Body of pancreas (tissue), 4 donors: ENCODE measurements at regions not wholly inside any gene's neighbourhood (a gene's known extent, or its start where the extent isn't known, plus 50 kb on each side); places are given as distances from the start of the nearest gene placed in this dataset.
A peak's percentile ranks its signal among the peaks of the same experiment; 100 is the strongest.

Source experiments
- ATAC-seq: fragments of 150-250 bp; one replicate; pipeline ENCODE4 v1.9.1; 2016
- DNase-seq, 4 donors: peaks; one replicate each; pipeline ENCODE4 v3.0.0-alpha.2; 2019
- H3K27ac ChIP-seq, 4 donors: fragments of 200-600 bp; sonication (generic); 1 replicate in 3 of 4; 2 replicates in 1 of 4; pipeline versions ENCODE4 v1.5.1 to v1.6.1; 2016 to 2019; ENCODE audit warnings: mild to moderate bottlenecking in 1 of 4, mixed read lengths in 1 of 4, moderate library complexity in 1 of 4
- H3K27me3 ChIP-seq, 2 donors: fragments of 200-600 bp; sonication (generic); one replicate each; pipeline ENCODE4 v1.6.0; 2016; ENCODE audit warnings: mild to moderate bottlenecking in 1 of 2
- H3K36me3 ChIP-seq, 2 donors: fragments of 200-600 bp; sonication (generic); replicated peaks in 1 of 2; 2 replicates each; pipeline ENCODE4 v1.5.1; 2016; ENCODE audit warnings: low read depth in 2 of 2; ENCODE audit not compliant: insufficient read depth in 1 of 2
- H3K4me1 ChIP-seq: fragments of 200-600 bp; sonication (generic); one replicate; pipeline ENCODE4 v1.6.0; 2016
- H3K4me3 ChIP-seq, 2 donors: fragments of 200-600 bp; sonication (generic); 1 replicate in 1 of 2; 2 replicates in 1 of 2; pipeline ENCODE4 v1.5.1; 2016 to 2019
- H3K9me3 ChIP-seq, 3 donors: fragments of 200-600 bp; sonication (generic); 1 replicate in 2 of 3; 2 replicates in 1 of 3; pipeline ENCODE4 v1.5.1; 2016
- POLR2A ChIP-seq, 3 donors: fragments of 450-650 bp; IDR thresholded peaks; one replicate each; pipeline ENCODE4 v1.6.1; 2016; ENCODE audit warnings: antibody characterized with exemption in 3 of 3, mild to moderate bottlenecking in 2 of 3
- WGBS, 2 donors: methylation state at CpG; one replicate each; pipeline ENCODE4 v1.1.5; 2017; 5-methylcytosine and 5-hydroxymethylcytosine counted together
- intact Hi-C: fragments of 100-400 bp; cut with DNase I; formaldehyde crosslinking; loops from one replicate; pipeline ENCODE4 v1.15.1; 2023
- TF ChIP-seq, protein P1 (sequence below), 7 experiments: fragments of 450-650 bp in 4 of 7; fragments of 200-600 bp in 3 of 7; sonication (generic) in 3 of 7; IDR thresholded peaks; one replicate each; pipeline ENCODE4 v1.5.1; 2016 to 2019; ENCODE audit warnings: antibody characterized with exemption in 7 of 7

DNA sequence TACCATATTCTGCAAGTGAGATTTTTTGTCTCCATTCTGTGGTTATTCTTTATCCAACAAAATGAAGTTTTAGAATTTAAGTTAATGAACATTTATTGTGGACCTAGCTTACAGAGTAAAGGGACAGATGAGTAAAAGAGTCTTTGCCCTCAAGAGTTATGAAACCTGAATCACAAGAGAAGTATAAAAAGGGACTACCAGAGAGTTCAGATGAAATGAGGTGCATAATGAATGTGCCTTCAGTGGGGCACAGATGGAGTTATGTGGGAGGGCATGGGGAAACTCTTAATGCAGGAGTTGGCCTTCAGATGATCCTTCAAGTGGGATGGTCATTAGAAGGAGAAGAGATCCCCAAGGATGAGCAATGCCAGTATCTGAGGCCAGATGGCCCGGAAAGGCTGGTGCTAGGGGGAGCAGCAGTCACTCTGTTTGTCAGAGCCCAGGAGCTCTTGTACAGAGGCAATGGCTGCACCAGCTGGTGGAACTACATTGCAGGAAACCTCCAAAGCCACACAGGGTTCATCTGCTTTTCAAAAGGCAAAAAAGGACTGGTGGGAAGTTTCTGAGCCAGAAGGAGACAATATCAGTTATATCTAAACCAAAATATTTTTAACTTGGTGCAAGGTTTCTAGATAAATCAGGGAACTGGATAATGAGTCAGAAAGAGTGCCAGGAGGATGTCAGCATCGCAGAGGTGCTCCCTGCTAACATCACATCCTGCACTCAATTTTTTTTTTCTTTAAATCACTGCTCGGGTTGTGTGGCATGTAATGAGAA is 162.0 kb downstream of the KLF6 start:
- Histone ChIP-seq H3K4me3 (no peak overlapping the region), H3K4me1 (no peaks in the 10 kb centered on the region), H3K9me3 (no peaks in the 10 kb centered on the region), H3K36me3 (no peaks in the 10 kb centered on the region), H3K27me3 (no peaks in the 10 kb centered on the region), H3K27ac (peak overlapping the region in 2 of 4 donors; percentile 45 to 56)
- intact Hi-C loops: no loop called here
- ATAC-seq: no peak
- DNase-seq: no peak
- 51 to 55% methylated on average over 3 of the region's 3 CpGs for WGBS, 2 donors
- TF ChIP-seq, protein P1, sequence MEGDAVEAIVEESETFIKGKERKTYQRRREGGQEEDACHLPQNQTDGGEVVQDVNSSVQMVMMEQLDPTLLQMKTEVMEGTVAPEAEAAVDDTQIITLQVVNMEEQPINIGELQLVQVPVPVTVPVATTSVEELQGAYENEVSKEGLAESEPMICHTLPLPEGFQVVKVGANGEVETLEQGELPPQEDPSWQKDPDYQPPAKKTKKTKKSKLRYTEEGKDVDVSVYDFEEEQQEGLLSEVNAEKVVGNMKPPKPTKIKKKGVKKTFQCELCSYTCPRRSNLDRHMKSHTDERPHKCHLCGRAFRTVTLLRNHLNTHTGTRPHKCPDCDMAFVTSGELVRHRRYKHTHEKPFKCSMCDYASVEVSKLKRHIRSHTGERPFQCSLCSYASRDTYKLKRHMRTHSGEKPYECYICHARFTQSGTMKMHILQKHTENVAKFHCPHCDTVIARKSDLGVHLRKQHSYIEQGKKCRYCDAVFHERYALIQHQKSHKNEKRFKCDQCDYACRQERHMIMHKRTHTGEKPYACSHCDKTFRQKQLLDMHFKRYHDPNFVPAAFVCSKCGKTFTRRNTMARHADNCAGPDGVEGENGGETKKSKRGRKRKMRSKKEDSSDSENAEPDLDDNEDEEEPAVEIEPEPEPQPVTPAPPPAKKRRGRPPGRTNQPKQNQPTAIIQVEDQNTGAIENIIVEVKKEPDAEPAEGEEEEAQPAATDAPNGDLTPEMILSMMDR (IDR thresholded peaks at IDR 0.05): no peak
- TF ChIP-seq POLR2A (IDR thresholded peaks at IDR 0.05): no peak

DNA sequence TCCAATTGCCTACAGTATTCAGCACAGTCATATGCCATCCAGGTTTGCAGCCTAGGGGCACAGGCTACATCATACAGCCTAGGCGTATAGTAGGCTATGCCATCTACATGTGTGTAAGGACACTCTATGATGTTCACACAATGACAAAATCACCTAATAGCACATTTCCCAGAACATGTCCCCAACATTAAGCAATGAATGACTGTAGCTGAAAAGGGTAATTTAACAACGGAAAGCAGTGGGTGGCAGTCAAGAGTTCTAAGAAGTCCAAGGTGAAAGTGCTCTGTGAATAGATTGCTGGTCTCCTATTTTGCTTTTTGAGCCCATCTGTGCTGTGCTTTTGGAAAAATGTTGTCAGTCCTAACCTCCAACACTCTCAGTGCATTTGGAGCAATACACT is 162.6 kb downstream of the KLF6 start:
- no peak overlapping the region for H3K4me3 ChIP-seq
- no peak for ATAC-seq
- H3K4me1 ChIP-seq: no peaks in the 10 kb centered on the region
- intact Hi-C loops: no loop called here
- no peak overlapping the region for H3K27ac ChIP-seq
- TF ChIP-seq, protein P1 (IDR thresholded peaks at IDR 0.05): no peak
- no peak for TF ChIP-seq POLR2A (IDR thresholded peaks at IDR 0.05)
- H3K27me3 ChIP-seq: no peaks in the 10 kb centered on the region
- 79 to 83% methylated on average over 2 of the region's 2 CpGs for whole genome bisulfite sequencing, 2 donors
- H3K9me3 ChIP-seq: no peaks in the 10 kb centered on the region
- DNase-seq: no peak
- H3K36me3 ChIP-seq: no peaks in the 10 kb centered on the region

DNA sequence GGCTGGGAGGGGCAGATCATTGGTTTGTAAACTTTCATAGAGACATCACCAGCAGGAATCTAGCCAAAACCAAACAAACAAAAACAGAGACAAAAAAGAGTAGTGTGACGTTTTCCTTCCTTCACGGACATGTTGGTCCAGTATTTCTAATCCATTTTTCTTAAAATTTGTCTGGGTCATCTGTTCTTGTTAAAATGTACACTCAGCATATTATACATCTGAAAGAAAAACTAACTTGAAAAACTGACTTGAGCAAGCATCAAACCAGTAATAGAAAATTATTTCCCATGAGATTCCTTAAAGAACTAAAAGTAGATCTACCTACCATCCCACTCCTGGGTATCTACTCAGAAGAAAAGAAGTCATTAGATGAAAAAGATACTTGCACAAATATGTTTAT is 164.2 kb downstream of the KLF6 start:
- ATAC-seq: no peak
- no peak overlapping the region for H3K27ac ChIP-seq
- no peak for TF ChIP-seq POLR2A (IDR thresholded peaks at IDR 0.05)
- TF ChIP-seq, protein P1 (IDR thresholded peaks at IDR 0.05): no peak
- DNase-seq: no peak
- H3K36me3 ChIP-seq: no peaks in the 10 kb centered on the region
- H3K4me1 ChIP-seq: no peaks in the 10 kb centered on the region
- H3K4me3 ChIP-seq: no peak overlapping the region
- no peaks in the 10 kb centered on the region for H3K9me3 ChIP-seq
- H3K27me3 ChIP-seq: no peaks in the 10 kb centered on the region
- intact Hi-C loops: no loop called here
- 58 to 65% methylated on average over 2 of the region's 2 CpGs for WGBS, 2 donors

DNA sequence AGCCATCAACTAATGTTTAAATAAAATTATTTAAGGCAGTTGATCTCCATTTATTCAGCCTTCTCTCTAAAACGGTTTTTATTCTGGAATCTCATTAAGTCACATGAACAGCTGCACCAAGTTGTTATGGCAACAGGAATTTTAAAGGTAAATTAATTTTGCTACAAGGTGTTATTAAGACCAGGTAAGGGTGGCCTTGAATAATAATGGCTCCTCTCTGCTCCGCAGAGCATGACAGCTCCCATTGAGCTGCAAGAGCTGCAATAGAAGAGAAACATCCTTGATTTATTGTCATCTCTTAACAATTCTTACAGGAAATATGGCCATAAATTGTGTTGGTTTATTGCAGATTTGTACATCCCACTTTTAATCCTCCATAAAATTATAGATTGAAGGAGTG is 165.8 kb downstream of the KLF6 start:
- Histone ChIP-seq H3K9me3 (no peaks in the 10 kb centered on the region), H3K36me3 (no peaks in the 10 kb centered on the region), H3K27me3 (no peaks in the 10 kb centered on the region), H3K4me1 (no peaks in the 10 kb centered on the region), H3K27ac (no peak overlapping the region), H3K4me3 (no peak overlapping the region)
- TF ChIP-seq POLR2A (IDR thresholded peaks at IDR 0.05): no peak
- TF ChIP-seq, protein P1 (IDR thresholded peaks at IDR 0.05): no peak
- intact Hi-C loops: no loop called here
- ATAC-seq: no peak
- WGBS, 2 donors: 34 to 39% methylated on average over 2 of the region's 2 CpGs
- DNase-seq: no peak

DNA sequence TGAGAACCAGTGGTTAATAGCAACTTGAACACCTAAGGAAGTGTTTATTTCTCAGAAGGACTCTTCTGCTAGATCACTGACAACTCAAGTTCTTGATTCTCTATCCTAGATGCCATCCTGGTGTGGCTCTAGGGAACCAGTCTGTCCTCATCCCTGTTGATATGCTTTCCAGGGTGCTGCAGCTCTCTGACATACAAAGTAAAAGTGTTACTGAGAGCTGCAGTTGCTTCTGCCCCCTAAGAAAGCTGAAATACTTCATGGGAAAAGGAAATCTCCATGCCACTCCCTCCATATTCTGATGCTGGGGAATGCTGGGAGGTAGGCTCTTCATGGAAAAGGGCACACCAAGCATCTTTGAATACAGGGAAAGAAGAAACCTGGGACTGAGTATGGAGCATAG is 168.1 kb downstream of the KLF6 start:
- no peaks in the 10 kb centered on the region for H3K4me1 ChIP-seq
- no peaks in the 10 kb centered on the region for H3K27me3 ChIP-seq
- ATAC-seq (no peak), DNase-seq (no peak)
- peaks cover 0 to 6% (median 0%) of the 10 kb centered on the region in 3 donors for H3K9me3 ChIP-seq
- no peak overlapping the region for H3K27ac ChIP-seq
- TF ChIP-seq POLR2A (IDR thresholded peaks at IDR 0.05): no peak
- TF ChIP-seq, protein P1 (IDR thresholded peaks at IDR 0.05): no peak
- intact Hi-C loops: no loop called here
- H3K36me3 ChIP-seq: no peaks in the 10 kb centered on the region
- H3K4me3 ChIP-seq: no peak overlapping the region
